NCI-H524 treated with DMSO at 0.1 percent for 48 hours (cell line): ENCODE measurements at regions not wholly inside any gene's neighbourhood (a gene's known extent, or its start where the extent isn't known, plus 50 kb on each side); places are given as distances from the start of the nearest gene placed in this dataset.

Experiments
- DNase-seq: peaks from one replicate; lab custom pipeline; 2025; lab: John Stamatoyannopoulos, UW

DNA sequence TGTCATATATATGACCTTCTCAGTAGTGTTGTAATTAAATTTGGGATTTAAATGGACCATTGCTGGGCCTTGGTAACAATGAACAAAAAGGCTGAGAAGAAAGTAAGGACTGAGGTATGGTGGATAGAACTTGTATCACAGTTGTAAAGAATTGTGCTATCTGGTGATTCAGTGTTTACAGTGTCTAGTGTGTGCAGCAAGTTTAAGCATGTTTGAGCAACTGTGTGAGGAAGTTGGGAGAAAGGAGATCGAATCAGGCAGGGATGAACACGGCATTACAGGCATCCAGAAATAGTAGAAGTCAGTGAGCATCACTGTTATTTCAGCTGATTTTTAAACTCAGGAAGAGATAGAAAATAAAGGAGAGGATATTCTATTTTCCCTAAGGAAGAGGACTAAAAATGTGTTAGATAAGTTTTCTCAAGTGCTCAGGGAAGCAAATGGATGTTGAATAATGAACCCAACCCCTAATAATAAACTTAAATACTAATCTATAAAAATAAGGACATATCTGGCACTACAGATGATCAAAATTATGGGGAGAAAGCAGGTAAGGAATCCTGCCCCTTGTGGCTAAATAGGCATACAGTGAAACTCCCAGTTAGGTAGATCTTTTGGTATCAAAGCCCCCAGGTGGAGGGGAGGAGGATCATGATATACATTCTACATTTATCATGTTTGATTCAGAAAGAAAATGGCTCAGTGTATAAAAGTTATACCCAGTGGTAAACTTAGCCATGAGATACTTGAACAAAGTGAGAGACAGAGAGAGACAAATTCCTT, 361.0 kb upstream of the ANO3 start:
- no peak for DNase-seq

DNA sequence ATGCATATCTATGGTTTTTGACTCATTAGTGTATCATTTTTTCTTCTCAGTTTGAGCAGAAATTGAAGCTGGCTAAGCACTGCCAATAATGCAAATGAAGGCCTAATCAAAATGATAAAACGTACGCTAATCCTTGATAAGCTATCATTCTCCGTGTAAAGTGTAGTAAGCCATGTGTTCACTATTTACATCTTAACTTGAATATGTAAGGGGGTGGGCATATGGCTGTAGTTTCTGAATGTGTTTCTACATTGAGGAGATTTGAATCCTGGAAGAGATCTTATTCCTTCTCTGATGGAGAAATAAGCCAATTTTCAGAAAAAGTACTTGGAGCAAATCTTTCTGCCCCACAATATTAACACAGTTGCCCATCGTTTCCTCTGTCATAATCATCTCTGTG, 351.8 kb upstream of the ANO3 start:
- DNase-seq = peak; percentile 14

DNA sequence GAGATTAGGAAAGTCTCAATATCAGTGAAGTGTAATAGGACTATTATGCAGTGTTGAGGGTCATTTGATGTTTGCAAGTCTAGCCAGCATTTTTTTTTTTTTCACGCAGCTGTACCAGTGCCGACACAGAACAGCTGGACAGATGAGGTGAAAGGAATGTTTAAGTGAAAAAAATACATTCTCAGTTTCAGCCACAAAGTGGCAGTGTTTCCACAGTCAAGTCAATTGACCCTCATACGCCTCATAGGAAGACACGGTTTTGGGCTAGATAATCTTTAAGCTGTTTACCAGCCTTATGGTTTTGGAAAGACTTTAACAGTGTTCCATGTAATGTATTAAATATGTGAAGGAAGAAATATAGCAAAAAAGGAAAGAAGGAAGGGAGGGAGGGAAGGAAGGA, 349.9 kb upstream of the ANO3 start:
- DNase-seq = no peak

DNA sequence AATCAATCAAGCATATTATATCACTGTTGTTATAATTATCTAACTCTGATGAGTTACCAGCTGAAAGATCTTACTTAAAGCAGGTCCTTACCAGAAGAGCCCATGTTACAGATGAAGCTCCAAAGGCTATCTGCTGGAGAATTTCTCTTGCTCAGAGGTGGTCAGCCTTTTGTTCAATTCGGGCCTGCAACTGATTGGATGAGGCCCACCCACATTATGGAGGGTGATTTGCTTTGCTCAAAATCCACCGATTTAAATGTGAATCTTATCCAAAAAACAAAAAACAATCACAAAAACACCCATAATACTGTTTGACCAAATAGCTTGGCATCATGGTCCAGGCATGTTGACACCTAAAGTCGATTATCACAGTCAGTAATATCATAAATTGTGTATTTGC, 348.6 kb upstream of the ANO3 start:
- DNase-seq = no peak

DNA sequence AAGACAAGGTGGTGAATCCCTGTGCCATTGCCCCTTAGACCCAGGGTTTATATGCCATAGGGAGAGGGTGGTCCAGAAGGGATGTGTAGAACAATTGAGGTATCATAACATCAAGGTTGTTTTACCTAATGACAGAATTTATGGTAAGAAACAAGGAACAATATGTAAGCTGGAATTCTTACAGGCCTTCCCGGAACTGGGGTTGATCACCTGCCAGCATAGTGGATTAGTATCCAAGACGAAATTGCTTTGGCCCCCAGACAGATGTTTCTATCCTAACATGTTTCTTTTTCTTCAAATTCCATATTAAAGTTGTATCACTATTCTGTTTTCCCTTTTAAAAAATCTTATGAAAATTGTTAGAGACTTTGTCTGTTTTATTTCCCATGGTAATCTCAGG, 343.8 kb upstream of the ANO3 start:
- no peak for DNase-seq

DNA sequence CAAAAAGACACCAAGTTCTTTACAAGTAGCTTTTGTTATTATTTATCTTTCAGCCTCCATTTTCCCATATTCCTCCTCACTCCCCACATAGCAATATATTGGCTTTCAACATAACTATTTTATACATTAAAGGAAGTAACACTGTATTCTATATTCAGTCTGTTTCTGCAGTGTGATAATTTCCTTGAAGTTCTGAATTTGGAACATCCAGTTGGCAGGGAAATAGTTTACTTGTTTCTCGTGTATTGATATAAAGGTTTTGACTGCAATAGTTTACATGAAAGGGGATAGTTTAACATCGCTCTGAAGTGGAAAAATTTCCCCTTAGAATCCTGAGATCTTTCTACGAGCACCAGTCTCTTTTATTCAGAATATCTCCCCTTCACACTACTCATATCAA, 341.5 kb upstream of the ANO3 start:
- no peak for DNase-seq

DNA sequence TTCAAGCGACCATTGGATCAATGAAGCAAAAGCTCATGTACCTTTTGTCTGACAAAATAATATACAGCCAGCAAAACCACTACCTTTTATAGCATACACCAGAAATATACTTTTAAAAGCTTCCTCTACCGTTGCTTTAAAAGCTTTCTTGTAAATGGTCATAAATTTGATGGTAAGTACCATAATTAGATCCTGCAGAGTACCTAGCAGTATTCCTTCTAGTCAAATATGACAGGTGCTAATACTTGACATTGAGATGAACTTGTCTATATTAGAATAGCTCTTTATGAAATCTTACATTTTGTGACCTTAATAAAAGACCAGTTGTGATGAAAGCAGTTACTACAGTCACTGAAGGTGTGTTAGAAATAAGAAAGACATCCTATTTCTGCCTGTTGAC, 340.5 kb upstream of the ANO3 start:
- DNase-seq = no peak

DNA sequence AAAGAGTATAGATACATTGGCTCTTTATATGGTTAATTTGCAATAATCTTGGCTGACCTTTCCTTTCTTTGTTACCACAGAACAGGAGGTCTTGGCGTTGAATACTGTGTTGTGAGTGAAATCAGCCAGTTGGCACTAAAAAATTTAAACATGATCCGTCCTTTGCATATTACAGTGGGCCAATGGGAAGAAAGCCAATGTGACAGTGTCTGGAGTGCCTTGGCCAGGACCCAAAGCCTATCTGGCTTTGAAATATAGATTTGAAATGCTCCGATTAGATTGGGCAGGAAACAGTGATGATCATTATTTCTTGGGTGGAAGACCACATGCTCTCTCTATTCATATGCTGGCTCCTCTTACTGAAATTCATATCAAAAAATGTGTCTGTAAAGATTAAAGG, 339.6 kb upstream of the ANO3 start:
- DNase-seq = no peak

DNA sequence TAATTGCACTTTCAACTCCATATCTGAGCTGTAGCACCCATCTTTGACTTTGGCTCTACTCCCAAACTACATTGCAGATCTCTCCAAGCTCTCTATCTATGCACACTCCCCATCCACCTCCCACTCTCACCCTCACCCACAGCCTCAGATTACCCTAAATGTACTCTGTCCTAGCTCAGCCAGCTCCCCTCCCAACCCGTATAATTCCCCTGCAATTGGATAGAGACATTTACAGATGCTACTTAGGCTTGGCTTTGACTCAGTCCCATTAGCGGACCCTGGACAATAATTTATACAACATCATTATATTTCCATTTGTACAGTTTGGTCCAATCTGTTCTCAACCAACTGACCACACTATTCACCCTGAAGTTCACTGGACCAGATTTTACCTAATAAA, 338.9 kb upstream of the ANO3 start:
- no peak for DNase-seq

DNA sequence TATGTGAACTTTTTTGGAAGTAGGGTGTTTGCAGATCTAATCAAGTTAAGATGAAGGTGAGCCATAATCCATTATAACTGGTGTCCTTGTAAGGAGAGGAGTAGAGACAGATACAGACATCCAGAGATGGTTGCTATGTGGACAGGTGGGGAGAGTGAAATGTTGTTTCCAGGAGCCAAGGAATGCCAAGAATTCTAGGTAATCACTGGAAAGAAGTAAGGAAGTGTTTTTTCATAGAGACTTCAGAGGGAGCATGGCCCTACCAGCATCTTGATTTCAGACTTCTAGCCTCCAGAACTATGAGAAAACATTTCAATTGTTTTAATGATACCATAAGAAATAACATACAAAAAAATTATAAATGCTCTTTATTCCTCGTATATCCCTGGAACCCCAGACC, 320.5 kb upstream of the ANO3 start:
- no peak for DNase-seq

DNA sequence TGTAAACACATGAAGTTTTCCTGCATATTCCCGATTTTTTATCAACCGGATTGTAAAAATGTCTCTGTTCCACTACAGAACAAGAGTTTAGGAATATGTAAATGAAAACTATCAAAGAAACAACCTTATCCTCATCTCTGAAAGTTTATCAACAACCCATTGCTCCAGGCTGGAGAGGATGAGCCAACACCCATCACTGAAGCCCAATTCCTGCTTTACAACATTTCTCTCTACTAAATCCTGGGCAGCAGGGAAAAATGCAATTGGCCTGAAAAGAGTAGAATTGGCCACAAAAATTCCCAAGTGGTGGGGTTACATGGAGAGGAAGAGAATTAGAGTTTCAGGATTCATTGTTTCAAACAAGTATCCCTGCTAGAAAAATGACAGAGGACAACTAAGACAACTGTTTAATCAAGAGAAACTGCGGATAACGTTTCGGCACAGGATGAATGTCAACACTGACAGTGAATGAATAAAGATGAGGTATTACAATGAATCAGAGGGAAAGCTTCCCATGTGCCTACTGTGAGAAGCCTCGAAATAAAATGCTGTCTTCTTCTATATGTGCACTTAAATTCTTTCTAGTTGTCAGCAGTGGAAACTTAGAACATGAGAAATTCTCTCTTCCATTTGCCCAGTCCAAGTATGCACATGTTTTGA, 317.3 kb upstream of the ANO3 start:
- DNase-seq = no peak

DNA sequence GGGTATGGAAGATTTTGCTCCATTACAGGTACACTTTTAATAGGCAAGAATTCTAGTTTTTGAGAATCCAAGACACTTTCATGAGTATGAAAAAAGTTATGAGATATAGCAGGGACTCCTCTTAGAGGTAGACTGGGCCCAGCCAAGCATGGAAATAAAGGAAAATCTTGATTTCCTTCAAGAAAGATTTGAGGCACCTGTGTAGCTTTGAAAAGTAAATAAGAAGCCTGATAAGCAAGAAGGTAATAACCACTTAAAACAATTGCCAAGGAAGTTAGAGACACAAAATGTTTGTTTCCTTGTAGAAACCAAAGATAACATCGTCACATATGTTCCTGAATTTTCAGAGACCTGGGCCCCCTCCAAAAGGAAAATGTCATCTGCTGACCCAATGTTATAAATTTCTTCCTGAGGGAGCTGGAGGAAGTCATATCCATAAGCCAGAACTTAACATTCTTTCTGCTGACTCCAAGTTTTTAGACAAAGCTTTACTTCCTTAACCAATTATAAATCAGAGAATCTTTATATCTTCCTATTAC, 314.5 kb upstream of the ANO3 start:
- DNase-seq = no peak

DNA sequence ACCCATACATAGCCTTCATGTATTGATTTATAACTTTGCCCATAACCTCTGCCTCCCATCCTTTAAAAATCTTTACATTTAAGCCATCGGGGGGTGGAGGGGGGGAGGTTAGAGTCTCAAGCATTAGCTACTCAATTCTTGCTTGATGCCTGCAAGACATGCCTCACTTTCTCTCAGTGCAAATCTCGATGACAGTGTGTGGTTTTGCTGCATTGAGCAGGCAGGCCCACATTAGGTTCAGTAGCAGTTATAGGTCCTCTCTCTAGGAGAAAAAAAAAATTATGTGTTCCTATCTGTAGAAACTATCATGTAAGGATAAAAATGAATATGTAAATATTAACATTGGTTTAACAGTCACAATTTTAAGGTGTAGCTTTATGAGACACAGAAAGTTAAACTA, 314.0 kb upstream of the ANO3 start:
- no peak for DNase-seq

DNA sequence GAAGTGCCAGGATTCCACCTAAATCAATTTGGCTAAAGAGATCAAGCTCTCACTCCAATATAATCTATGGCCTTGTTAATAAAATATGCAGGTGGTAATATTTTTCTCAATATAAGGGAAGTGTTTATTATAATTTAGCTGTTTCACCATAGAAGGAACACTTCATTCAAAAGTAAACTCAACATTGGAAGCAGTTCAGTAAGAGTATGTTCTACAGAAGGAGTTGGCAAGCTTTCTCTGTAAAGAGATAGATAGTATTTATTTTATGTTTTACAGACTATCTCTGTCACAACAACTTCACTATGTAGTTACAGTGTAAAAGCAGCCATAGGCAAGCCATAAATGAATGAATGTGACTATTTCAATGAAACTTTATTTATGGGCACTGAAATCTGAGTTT, 313.6 kb upstream of the ANO3 start:
- no peak for DNase-seq

DNA sequence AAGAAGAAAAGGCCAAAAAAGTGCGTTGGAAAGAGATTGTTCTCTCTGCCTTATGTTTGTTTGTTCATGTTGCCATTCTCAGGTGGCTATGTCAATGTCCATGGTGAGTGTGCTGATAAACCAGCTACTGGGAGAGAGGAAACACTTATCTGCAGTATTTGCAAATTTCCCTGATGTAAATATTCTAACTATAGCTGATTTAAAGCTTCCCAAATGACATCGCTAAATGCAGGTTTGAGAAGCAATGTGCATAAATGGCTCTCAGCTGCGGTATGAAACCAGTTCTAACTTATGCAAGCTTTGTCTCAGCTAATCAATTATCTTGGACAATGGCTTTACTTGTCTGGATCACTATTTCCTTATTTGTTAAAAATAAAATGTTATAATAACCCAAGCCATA, 312.5 kb upstream of the ANO3 start:
- no peak for DNase-seq

DNA sequence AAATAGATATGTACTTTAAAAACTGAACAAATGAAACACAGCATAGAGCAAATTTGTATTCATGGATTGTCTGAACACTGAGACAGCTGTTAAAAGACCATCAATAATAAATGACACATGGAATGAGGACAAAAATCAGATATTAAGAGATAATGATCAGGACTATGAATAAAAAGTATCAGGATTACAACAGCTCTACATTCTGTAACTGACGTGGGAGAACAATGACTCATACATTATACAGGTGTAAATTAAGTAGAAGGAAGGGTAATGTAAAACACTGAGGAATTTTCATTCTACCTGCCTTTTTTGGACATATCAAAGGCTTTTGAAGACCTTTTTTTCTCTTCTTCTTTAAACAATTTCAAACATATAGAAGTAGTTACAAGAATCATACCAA, 310.9 kb upstream of the ANO3 start:
- DNase-seq = no peak

DNA sequence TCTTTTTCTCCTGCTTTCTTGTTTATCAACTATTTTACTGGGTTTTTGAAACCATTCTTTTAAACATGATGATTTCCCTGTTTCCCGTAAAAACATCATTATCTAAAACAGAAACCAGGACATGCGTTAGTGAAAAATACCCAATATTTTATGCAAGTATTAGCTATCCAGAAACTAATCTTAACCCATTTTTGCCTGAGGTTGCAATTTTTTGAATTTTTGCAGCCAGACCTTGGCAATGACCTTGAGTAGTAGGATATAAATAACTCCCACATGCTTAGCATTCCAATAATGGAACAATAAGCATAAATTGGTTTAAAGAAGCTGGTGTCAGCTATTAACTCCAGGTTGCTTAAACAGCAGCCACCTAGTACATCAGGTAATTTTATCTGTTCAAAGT, 308.9 kb upstream of the ANO3 start:
- no peak for DNase-seq

DNA sequence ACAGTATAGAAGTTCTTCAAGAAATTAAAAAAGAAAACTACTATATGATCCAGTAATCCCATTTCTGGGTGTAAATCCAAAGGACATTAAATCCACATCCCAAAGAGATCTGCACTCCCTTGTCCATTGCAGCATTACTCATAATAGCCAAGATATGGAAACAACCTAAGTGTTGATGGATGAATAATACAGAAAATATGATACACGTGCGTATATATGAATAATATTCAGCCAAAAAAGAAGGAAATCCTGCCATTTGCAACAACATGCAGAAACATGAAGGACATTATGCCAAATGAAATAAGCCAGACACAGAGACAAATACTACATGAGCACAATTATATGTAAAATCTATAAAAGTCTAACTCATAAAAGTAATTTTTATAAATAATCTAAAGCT, 306.3 kb upstream of the ANO3 start:
- DNase-seq = no peak

DNA sequence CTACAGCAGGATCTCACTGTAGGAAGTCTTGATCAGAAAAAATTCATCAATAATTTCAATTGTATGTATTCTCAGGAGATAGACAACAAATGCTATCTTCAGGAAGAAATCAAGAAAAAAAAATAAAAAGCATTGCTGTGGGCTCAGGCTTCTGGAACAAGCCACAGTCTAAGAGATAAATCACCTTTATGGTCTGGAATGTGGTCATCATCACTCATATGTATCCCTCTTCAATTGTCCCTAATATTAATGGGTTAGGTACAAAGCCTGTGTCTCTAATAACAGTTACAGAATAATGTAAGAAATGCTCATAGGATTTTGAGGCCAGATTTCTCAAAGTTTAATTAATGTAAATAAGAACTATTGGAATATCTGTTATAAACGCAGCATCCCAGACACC, 305.9 kb upstream of the ANO3 start:
- DNase-seq = no peak

DNA sequence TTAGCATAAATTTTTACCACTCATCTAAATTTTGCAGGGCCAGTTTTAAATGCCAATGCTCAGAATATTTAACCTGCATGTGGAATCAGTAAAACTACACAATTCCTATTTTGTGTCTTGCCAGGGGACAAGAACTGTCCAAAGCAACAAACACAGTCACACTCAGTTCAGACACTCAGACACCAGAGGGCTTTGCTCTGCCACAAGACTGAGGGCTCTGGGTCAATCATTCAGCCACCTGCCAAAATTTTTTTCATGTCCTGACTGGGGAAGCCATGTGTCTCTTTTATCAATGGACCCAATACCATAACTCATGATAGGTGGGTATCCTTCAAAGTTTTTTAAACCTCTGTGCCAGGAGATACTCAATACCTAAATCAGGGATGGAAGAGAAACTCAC, 304.0 kb upstream of the ANO3 start:
- DNase-seq = no peak

DNA sequence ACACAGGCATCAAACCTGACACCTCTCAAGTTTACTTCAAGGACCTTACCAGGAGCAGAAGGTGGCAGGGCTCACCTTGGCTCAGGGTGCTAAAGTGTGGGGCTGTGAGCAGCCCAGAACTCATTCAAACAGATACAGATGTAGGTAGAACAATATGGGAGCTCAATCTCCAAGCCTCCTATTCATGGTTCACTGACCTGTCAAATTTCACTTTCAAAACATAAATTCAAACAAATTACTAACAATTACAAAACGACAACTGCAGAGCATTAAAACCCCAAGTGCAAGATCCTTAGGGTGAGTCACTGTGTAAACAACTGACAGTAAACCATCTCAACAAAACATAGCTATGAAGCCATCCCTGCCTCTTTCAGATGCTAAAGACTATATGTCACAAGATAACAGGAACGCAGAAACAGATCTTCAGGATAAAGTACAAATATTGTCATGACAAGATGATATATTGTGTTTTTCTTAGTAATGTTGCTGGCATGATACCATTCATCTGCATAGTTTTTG, 303.5 kb upstream of the ANO3 start:
- no peak for DNase-seq

DNA sequence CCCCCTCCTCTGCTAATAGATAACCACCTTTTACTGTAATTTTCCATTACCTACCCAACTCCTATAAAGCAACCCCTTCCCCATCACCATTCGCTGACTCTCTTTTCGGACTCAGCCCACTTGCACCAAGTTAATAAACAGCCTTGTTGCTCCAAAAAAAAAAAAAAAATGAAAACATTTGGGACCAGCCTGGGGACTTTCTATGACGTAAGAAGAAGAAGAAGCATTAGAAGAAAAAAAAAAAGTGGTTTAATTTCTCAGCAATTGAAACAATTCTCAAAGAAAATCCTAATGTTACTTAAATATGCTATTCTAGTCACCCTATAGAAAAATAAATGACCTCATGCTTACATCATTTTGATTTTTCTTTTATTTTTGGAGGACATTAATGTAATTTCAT, 301.5 kb upstream of the ANO3 start:
- no peak for DNase-seq

DNA sequence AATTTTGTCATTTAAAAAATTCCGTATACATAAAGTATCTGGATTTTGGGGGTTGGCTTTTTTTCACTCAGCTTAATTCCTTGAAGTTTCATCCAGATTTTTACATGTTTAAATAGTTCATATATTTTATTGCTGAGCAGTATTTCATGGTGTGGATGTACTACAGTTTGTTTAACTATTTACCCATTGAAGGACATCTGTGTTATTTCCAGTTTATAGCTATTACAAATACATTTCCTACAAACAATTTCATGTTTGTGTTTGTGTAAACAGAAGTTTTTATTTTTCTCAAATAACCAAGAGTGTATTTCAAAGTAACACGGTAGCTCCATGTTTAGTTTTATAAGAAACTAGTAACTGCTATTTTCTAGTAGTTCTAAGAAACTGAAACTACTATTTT, 299.7 kb upstream of the ANO3 start:
- no peak for DNase-seq

DNA sequence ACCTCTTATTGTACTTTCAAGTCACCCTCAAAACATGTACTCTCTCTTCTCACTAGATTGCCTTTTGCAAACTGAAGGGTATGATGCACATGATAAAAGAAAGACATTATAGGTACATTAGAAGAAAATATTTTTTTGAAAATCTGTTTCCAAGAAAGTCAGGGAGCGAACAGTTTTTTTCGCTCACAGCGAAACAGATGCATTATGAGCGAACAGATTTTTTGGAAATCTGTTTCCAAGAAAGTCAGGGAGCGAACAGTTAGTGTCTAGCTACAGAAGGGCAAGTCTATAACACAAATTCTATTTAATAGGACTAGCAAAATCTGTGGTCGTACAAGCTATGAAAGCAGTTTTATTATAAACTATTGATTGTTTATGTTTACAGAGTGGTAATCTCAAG, 296.2 kb upstream of the ANO3 start:
- DNase-seq = no peak
